ENCODE measurements at regions not wholly inside any gene's neighbourhood (a gene's known extent, or its start where the extent isn't known, plus 50 kb on each side); places are given as distances from the start of the nearest gene placed in this dataset.
"Not testable (repeated sequence)": the region's sequence is repeated elsewhere in the genome, so short reads cannot be mapped to it uniquely, and the experiment has no call there.

DNA sequence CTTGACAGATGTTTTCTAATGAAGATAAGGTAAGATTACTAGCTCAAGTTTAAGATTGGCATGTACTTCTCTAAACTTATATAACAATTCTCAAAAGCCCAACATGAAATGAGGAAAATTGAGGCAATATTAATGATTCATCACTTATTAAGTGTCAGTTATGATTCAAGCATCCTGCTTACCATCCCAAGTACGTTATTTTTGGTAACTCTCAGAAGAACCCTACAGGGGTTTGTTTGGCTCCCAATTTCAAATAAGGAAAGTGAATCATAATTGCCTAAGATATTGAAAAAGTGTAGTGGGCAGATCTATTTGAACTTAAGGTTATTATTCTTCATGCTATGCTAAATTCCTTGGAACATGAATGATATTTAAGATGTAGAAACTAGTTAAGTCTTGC, 387.9 kb upstream of the TENM3 start:
- no peak for DNase-seq (ENCODE audit: low spot score)
- Mint-ChIP-seq H3K27me3 (ENCODE audit: unreplicated experiment) (peaks cover 2% of the 10 kb centered on the region), H3K4me3 (ENCODE audit: unreplicated experiment) (no peak overlapping the region)

DNA sequence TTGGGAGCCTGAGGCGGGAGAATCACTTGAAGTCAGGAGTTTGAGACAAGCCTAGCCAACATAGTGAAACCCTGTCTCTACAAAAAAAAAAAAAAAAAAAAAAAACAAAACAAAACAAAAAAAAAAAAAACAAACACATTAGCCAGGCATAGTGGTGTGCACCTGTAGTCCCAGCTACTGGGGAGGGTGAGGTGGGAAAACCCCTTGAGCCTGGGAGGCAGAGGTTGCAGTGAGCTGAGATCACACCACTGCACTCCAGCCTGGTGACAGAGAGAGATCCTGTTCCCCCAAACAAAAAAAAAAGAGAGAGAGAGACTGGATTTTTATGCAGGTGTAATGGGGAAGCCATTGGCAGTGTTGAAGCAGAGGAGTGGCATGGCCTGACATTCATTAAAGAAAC, 385.7 kb upstream of the TENM3 start:
- not testable (repeated sequence) for H3K27me3 Mint-ChIP-seq (ENCODE audit: unreplicated experiment); DNase-seq (ENCODE audit: low spot score); H3K27ac Mint-ChIP-seq (ENCODE audit: unreplicated experiment); H3K36me3 Mint-ChIP-seq (ENCODE audit: low read depth, unreplicated experiment); H3K9me3 Mint-ChIP-seq (ENCODE audit: unreplicated experiment); H3K4me3 Mint-ChIP-seq (ENCODE audit: unreplicated experiment); H3K4me1 Mint-ChIP-seq (ENCODE audit: unreplicated experiment)

More for the DNA sequence above, 387.9 kb upstream of the TENM3 start:
- H3K9me3 Mint-ChIP-seq (ENCODE audit: unreplicated experiment): no peaks in the 10 kb centered on the region
- peaks cover 11% of the 10 kb centered on the region for H3K4me1 Mint-ChIP-seq (ENCODE audit: unreplicated experiment)
- TF ChIP-seq CTCF (IDR thresholded peaks at IDR 0.05; ENCODE audit: unreplicated experiment): no peak
- no peak overlapping the region for H3K27ac Mint-ChIP-seq (ENCODE audit: unreplicated experiment)
- H3K36me3 Mint-ChIP-seq (ENCODE audit: low read depth, unreplicated experiment): no peaks in the 10 kb centered on the region

DNA sequence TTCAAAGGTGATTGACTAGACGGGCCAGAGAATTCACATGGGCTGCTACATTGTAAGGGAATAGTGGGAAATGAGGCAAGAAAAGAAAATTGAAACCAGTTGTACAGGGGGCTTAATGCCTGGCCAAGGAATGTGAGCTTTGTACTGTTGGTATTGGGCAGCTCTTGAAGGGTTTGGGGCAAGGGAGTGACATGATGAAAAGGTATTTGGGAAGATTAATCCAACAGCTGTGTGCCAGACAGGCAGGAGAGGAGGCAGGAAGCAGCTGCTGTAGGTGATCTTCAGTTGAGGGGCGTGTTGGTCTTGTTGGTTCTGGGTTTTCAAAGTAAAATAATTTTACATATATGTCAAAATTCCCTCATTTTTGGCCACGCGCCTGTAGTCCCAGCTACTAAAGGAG, 384.5 kb upstream of the TENM3 start:
- TF ChIP-seq CTCF (IDR thresholded peaks at IDR 0.05; ENCODE audit: unreplicated experiment): no peak
- Mint-ChIP-seq H3K27me3 (ENCODE audit: unreplicated experiment) (peaks cover 2% of the 10 kb centered on the region), H3K36me3 (ENCODE audit: low read depth, unreplicated experiment) (no peaks in the 10 kb centered on the region), H3K9me3 (ENCODE audit: unreplicated experiment) (no peaks in the 10 kb centered on the region), H3K27ac (ENCODE audit: unreplicated experiment) (no peak overlapping the region), H3K4me1 (ENCODE audit: unreplicated experiment) (peaks cover 2% of the 10 kb centered on the region), H3K4me3 (ENCODE audit: unreplicated experiment) (no peak overlapping the region)
- DNase-seq (ENCODE audit: low spot score): no peak

DNA sequence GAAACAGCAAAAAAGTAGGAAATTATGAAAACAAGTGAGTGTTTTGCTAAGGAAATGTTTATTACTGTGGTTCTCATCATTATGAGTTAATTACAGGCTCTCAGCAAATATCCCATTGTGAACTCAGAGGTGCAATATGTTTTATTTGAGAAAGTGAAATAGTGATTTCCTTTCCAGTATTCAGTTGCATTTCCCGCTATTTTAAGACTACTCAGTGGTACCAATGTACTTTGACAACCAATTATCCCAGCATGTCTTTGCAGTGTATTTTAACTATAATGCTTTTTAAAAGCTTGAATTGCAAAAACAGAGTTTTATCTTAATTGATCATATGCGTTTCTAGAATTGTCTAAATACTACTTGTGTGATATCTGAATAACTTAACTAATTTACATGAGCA, 383.8 kb upstream of the TENM3 start:
- Mint-ChIP-seq H3K9me3 (ENCODE audit: unreplicated experiment) (no peaks in the 10 kb centered on the region), H3K27me3 (ENCODE audit: unreplicated experiment) (peaks cover 3% of the 10 kb centered on the region), H3K36me3 (ENCODE audit: low read depth, unreplicated experiment) (no peaks in the 10 kb centered on the region), H3K27ac (ENCODE audit: unreplicated experiment) (no peak overlapping the region), H3K4me1 (ENCODE audit: unreplicated experiment) (peaks cover 2% of the 10 kb centered on the region), H3K4me3 (ENCODE audit: unreplicated experiment) (no peak overlapping the region)
- no peak for DNase-seq (ENCODE audit: low spot score)
- no peak for TF ChIP-seq CTCF (IDR thresholded peaks at IDR 0.05; ENCODE audit: unreplicated experiment)

GRCh38 chr4:181860157-181860556, 383.0 kb upstream of the TENM3 start:
- no peak for TF ChIP-seq CTCF (IDR thresholded peaks at IDR 0.05; ENCODE audit: unreplicated experiment)
- Mint-ChIP-seq H3K9me3 (ENCODE audit: unreplicated experiment) (no peaks in the 10 kb centered on the region), H3K27me3 (ENCODE audit: unreplicated experiment) (peaks cover 3% of the 10 kb centered on the region), H3K36me3 (ENCODE audit: low read depth, unreplicated experiment) (no peaks in the 10 kb centered on the region), H3K4me1 (ENCODE audit: unreplicated experiment) (peaks cover 2% of the 10 kb centered on the region), H3K27ac (ENCODE audit: unreplicated experiment) (no peak overlapping the region), H3K4me3 (ENCODE audit: unreplicated experiment) (no peak overlapping the region)
- no peak for DNase-seq (ENCODE audit: low spot score)

DNA sequence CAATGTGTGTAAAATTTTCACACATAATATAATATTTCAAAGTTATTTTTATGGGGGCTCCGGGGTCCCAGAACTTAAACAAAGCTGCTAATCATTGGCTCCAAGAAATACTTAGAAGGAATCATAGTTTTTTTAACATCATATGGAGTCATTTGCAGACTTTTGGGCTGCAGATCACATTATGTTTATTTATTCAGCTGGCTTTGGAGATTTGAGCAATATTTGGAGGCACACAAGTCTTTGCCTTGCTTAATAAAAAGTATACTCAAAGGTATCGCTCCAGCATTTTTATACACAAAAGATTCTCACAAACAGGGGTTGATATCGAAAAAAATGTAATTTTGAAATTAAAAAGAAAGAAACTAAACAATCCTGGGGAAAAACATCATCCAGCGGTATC, 382.5 kb upstream of the TENM3 start:
- no peak overlapping the region for H3K4me3 Mint-ChIP-seq (ENCODE audit: unreplicated experiment)
- H3K27me3 Mint-ChIP-seq (ENCODE audit: unreplicated experiment): peaks cover 2% of the 10 kb centered on the region
- TF ChIP-seq CTCF (IDR thresholded peaks at IDR 0.05; ENCODE audit: unreplicated experiment): no peak
- no peak overlapping the region for H3K27ac Mint-ChIP-seq (ENCODE audit: unreplicated experiment)
- no peaks in the 10 kb centered on the region for H3K36me3 Mint-ChIP-seq (ENCODE audit: low read depth, unreplicated experiment)
- no peak for DNase-seq (ENCODE audit: low spot score)
- H3K9me3 Mint-ChIP-seq (ENCODE audit: unreplicated experiment): no peaks in the 10 kb centered on the region
- peaks cover 2% of the 10 kb centered on the region for H3K4me1 Mint-ChIP-seq (ENCODE audit: unreplicated experiment)

Measured in endothelial cell (in vitro differentiated cells).